NCI-H526 (cell line): ENCODE measurements at regions not wholly inside any gene's neighbourhood (a gene's known extent, or its start where the extent isn't known, plus 50 kb on each side); places are given as distances from the start of the nearest gene placed in this dataset.

Experiments used
- DNase-seq, 2 experiments: peaks; one replicate each; lab custom pipeline; 2025; lab: John Stamatoyannopoulos, UW

- DNase-seq = no peak
These were observed 558.9 kb downstream of the REEP3 start for GRCh38 chr10:64080071-64080470.

- DNase-seq = no peak
These were observed 560.8 kb downstream of the REEP3 start for GRCh38 chr10:64081947-64082482.

- no peak for DNase-seq
These were observed 565.0 kb downstream of the REEP3 start for GRCh38 chr10:64086083-64086767.

- no peak for DNase-seq
These were observed 568.4 kb downstream of the REEP3 start for GRCh38 chr10:64089648-64090047.

- DNase-seq = no peak
These were observed 569.7 kb downstream of the REEP3 start for GRCh38 chr10:64090865-64091264.

- peak in 1 of 2 experiments; percentile 3 for DNase-seq
These were observed 570.7 kb downstream of the REEP3 start for GRCh38 chr10:64091897-64092296.

GRCh38 chr10:64093304-64093703 is 572.1 kb downstream of the REEP3 start:
- DNase-seq = no peak

- no peak for DNase-seq
These were observed 572.8 kb downstream of the REEP3 start for GRCh38 chr10:64093946-64094535.

GRCh38 chr10:64096941-64097340 is 575.7 kb downstream of the REEP3 start:
- no peak for DNase-seq

GRCh38 chr10:64097391-64098122 is 576.4 kb downstream of the REEP3 start:
- no peak for DNase-seq

- DNase-seq = no peak
These were observed 577.8 kb downstream of the REEP3 start for GRCh38 chr10:64098994-64099393.

GRCh38 chr10:64101606-64102263 is 580.5 kb downstream of the REEP3 start:
- no peak for DNase-seq

- no peak for DNase-seq
These were observed 581.0 kb downstream of the REEP3 start for GRCh38 chr10:64102264-64102633.

GRCh38 chr10:64102916-64103315 is 581.7 kb downstream of the REEP3 start:
- DNase-seq = no peak

GRCh38 chr10:64103750-64104470 is 582.7 kb downstream of the REEP3 start:
- DNase-seq = no peak

GRCh38 chr10:64109926-64110495 is 588.8 kb downstream of the REEP3 start:
- DNase-seq = no peak

- DNase-seq = no peak
These were observed 591.6 kb downstream of the REEP3 start for GRCh38 chr10:64112701-64113355.

GRCh38 chr10:64113375-64113774 is 592.2 kb downstream of the REEP3 start:
- DNase-seq = no peak

- no peak for DNase-seq
These were observed 592.6 kb downstream of the REEP3 start for GRCh38 chr10:64113792-64114191.

GRCh38 chr10:64115471-64115870 is 594.3 kb downstream of the REEP3 start:
- DNase-seq = no peak
